ENCODE measurements at regions not wholly inside any gene's neighbourhood (a gene's known extent, or its start where the extent isn't known, plus 50 kb on each side); places are given as distances from the start of the nearest gene placed in this dataset.
"Not testable (repeated sequence)": the region's sequence is repeated elsewhere in the genome, so short reads cannot be mapped to it uniquely, and the experiment has no call there.

GRCh38 chr7:128579843-128580242 lies 92.2 kb upstream of the GARIN1A start:
- not testable (repeated sequence) for TF ChIP-seq CTCF (IDR thresholded peaks at IDR 0.05; ENCODE audit: low read depth, low read length, poor library complexity, severe bottlenecking); EZH2phosphoT487 (IDR thresholded peaks at IDR 0.05; ENCODE audit: borderline replicate concordance, low read length)
